ENCODE measurements at regions not wholly inside any gene's neighbourhood (a gene's known extent, or its start where the extent isn't known, plus 50 kb on each side); places are given as distances from the start of the nearest gene placed in this dataset.

DNA sequence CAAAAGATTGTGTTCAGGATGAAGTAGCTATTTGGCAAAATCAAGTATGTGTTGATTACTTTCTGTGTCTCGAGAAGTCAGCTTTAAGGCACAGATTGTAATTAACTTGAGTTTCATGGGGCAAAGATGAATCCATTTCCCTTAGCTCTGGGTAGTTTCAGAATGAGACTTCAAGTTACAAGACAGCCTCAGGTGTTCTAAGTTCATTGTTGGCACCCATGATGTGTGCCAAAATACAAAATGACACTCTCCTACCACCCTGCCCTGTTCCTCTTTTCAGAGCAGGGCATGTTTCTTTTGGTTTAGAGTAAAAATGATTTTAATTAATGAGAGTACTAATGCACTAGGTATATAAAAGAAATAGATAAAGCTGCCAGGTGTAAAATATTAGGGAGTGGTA is 797.6 kb upstream of the POT1 start:
- no peak overlapping the region for H3K4me3 ChIP-seq (ENCODE audit: low read depth, low read length)
- H3K27me3 ChIP-seq (replicated peaks; ENCODE audit: control insufficient read depth, insufficient read depth, low read length), result no peaks in the 10 kb centered on the region
- Mint-ChIP-seq H3K27ac (ENCODE audit: unreplicated experiment) (no peak overlapping the region), H3K9me3 (ENCODE audit: unreplicated experiment) (no peaks in the 10 kb centered on the region), H3K36me3 (ENCODE audit: insufficient read depth, unreplicated experiment) (no peaks in the 10 kb centered on the region), H3K4me3 (ENCODE audit: unreplicated experiment) (no peak overlapping the region), H3K4me1 (ENCODE audit: low read depth, unreplicated experiment) (no peaks in the 10 kb centered on the region), H3K27me3 (ENCODE audit: insufficient read depth, unreplicated experiment) (peaks cover 9% of the 10 kb centered on the region)
- DNase-seq, result no peak
- ChIA-PET CTCF (no interaction called here), POLR2A (no interaction called here)
- intact Hi-C loops (cut with micrococcal nuclease; ENCODE audit: unreplicated experiment), result no loop called here
- no peaks in the 10 kb centered on the region for H3K36me3 ChIP-seq (ENCODE audit: control insufficient read depth, insufficient read depth, low read length)
- no peaks in the 10 kb centered on the region for H3K4me1 ChIP-seq
- H3K9me3 ChIP-seq, result no peaks in the 10 kb centered on the region
- BruUV-seq (replicated peaks), result no TSS peak
- TF ChIP-seq, protein P1, sequence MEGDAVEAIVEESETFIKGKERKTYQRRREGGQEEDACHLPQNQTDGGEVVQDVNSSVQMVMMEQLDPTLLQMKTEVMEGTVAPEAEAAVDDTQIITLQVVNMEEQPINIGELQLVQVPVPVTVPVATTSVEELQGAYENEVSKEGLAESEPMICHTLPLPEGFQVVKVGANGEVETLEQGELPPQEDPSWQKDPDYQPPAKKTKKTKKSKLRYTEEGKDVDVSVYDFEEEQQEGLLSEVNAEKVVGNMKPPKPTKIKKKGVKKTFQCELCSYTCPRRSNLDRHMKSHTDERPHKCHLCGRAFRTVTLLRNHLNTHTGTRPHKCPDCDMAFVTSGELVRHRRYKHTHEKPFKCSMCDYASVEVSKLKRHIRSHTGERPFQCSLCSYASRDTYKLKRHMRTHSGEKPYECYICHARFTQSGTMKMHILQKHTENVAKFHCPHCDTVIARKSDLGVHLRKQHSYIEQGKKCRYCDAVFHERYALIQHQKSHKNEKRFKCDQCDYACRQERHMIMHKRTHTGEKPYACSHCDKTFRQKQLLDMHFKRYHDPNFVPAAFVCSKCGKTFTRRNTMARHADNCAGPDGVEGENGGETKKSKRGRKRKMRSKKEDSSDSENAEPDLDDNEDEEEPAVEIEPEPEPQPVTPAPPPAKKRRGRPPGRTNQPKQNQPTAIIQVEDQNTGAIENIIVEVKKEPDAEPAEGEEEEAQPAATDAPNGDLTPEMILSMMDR (IDR thresholded peaks at IDR 0.05; ENCODE audit: insufficient read depth in 1 of 2, low read depth in 1 of 2, low read length in 1 of 2, severe bottlenecking in 1 of 2, unreplicated experiment in 1 of 2), result no peak

DNA sequence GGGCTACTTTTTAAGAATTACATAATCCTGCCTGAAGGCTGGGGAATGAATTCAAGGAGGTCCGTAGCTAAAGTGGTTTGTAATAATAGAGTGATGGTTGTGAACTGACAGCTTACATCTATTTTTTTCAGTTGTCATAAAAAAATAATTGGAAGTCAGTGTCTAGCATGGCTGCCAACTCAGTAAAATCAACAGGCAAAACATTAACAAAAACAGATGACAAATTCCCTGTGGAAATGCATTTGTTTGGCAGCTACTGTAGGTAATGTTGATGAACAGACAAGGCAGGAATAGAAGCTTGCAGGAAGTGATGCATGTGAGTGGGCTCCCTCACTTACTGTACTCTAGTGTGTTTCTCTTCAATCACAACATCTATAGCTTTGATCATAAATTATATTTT is 766.0 kb upstream of the POT1 start:
- no peaks in the 10 kb centered on the region for H3K4me1 ChIP-seq
- Mint-ChIP-seq H3K4me3 (ENCODE audit: unreplicated experiment) (no peak overlapping the region), H3K9me3 (ENCODE audit: unreplicated experiment) (no peaks in the 10 kb centered on the region), H3K4me1 (ENCODE audit: low read depth, unreplicated experiment) (no peaks in the 10 kb centered on the region), H3K27ac (ENCODE audit: unreplicated experiment) (no peak overlapping the region), H3K27me3 (ENCODE audit: insufficient read depth, unreplicated experiment) (no peaks in the 10 kb centered on the region), H3K36me3 (ENCODE audit: insufficient read depth, unreplicated experiment) (no peaks in the 10 kb centered on the region)
- ChIA-PET CTCF (no interaction called here), POLR2A (no interaction called here)
- H3K9me3 ChIP-seq, result no peaks in the 10 kb centered on the region
- H3K27me3 ChIP-seq (replicated peaks; ENCODE audit: control insufficient read depth, insufficient read depth, low read length), result no peaks in the 10 kb centered on the region
- intact Hi-C loops (cut with micrococcal nuclease; ENCODE audit: unreplicated experiment), result no loop called here
- no peak for DNase-seq
- TF ChIP-seq, protein P1 (IDR thresholded peaks at IDR 0.05; ENCODE audit: insufficient read depth in 1 of 2, low read depth in 1 of 2, low read length in 1 of 2, severe bottlenecking in 1 of 2, unreplicated experiment in 1 of 2), result no peak
- no TSS peak for BruUV-seq (replicated peaks)
- H3K4me3 ChIP-seq (ENCODE audit: low read depth, low read length), result no peak overlapping the region
- H3K36me3 ChIP-seq (ENCODE audit: control insufficient read depth, insufficient read depth, low read length), result no peaks in the 10 kb centered on the region

DNA sequence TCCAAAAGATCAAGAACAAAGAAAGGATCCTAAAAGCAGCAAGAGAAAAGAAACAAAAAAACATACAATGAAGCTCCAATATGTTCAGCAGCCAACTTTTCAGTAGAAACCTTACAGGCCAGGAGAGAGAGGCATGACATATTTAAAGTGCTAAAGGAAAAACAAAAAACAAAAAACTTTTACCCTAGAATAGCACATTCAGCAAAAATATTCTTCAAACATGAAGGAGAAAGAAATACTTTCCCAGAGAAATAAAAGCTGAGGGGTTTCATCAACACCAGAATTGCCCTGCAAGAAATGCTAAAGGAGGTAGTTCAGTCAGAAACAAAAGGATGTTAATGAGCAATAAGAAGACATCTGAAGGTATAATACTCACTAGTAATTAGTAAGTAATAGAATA is 753.5 kb upstream of the POT1 start:
- Histone ChIP-seq H3K9me3 (no peaks in the 10 kb centered on the region), H3K4me1 (no peaks in the 10 kb centered on the region), H3K27me3 (replicated peaks; ENCODE audit: control insufficient read depth, insufficient read depth, low read length) (no peaks in the 10 kb centered on the region), H3K36me3 (ENCODE audit: control insufficient read depth, insufficient read depth, low read length) (no peaks in the 10 kb centered on the region), H3K4me3 (ENCODE audit: low read depth, low read length) (no peak overlapping the region)
- POLR2A ChIA-PET, result no interaction called here
- BruUV-seq (replicated peaks), result no TSS peak
- H3K27ac Mint-ChIP-seq (ENCODE audit: unreplicated experiment), result no peak overlapping the region
- no peaks in the 10 kb centered on the region for H3K4me1 Mint-ChIP-seq (ENCODE audit: low read depth, unreplicated experiment)
- CTCF ChIA-PET, result no interaction called here
- DNase-seq, result no peak
- H3K9me3 Mint-ChIP-seq (ENCODE audit: unreplicated experiment), result no peaks in the 10 kb centered on the region
- intact Hi-C loops (cut with micrococcal nuclease; ENCODE audit: unreplicated experiment), result no loop called here
- no peaks in the 10 kb centered on the region for H3K36me3 Mint-ChIP-seq (ENCODE audit: insufficient read depth, unreplicated experiment)
- H3K4me3 Mint-ChIP-seq (ENCODE audit: unreplicated experiment), result no peak overlapping the region
- TF ChIP-seq, protein P1 (IDR thresholded peaks at IDR 0.05; ENCODE audit: insufficient read depth in 1 of 2, low read depth in 1 of 2, low read length in 1 of 2, severe bottlenecking in 1 of 2, unreplicated experiment in 1 of 2), result no peak
- no peaks in the 10 kb centered on the region for H3K27me3 Mint-ChIP-seq (ENCODE audit: insufficient read depth, unreplicated experiment)

All from Caco-2 (cell line).